Suppressor macrophage (primary cell): ENCODE measurements at regions not wholly inside any gene's neighbourhood (a gene's known extent, or its start where the extent isn't known, plus 50 kb on each side); places are given as distances from the start of the nearest gene placed in this dataset.
"Not testable (repeated sequence)": the region's sequence is repeated elsewhere in the genome, so short reads cannot be mapped to it uniquely, and the experiment has no call there.

Source experiments
- DNase-seq, 4 experiments: peaks; one replicate each; pipeline ENCODE4 v3.0.0-alpha.2; 2020 to 2022

GRCh38 chr1:219432191-219432606 lies 180.7 kb downstream of the ZC3H11B start:
- no peak for DNase-seq

- no peak for DNase-seq
Measured at GRCh38 chr1:219430419-219430818, 182.5 kb downstream of the ZC3H11B start.

- DNase-seq = no peak
Measured at GRCh38 chr1:219428651-219429050, 184.3 kb downstream of the ZC3H11B start.

GRCh38 chr1:219427989-219428388 lies 184.9 kb downstream of the ZC3H11B start:
- DNase-seq = no peak

GRCh38 chr1:219427403-219427802 lies 185.5 kb downstream of the ZC3H11B start:
- no peak for DNase-seq

- peak in 3 of 4 experiments; percentile 8 to 40 (median 38) for DNase-seq
Measured at GRCh38 chr1:219422811-219423598, 189.9 kb downstream of the ZC3H11B start.

GRCh38 chr1:219420913-219421312 lies 192.0 kb downstream of the ZC3H11B start:
- DNase-seq = no peak

- no peak for DNase-seq
Measured at GRCh38 chr1:219419860-219420259, 193.0 kb downstream of the ZC3H11B start.

- no peak for DNase-seq
Measured at GRCh38 chr1:219419065-219419464, 193.8 kb downstream of the ZC3H11B start.

GRCh38 chr1:219417610-219418009 lies 195.3 kb downstream of the ZC3H11B start:
- no peak for DNase-seq

- peak; percentile 62 to 80 (median 78) for DNase-seq
Measured at GRCh38 chr1:219416598-219417238, 196.2 kb downstream of the ZC3H11B start.

- DNase-seq = no peak
Measured at GRCh38 chr1:219415915-219416314, 197.0 kb downstream of the ZC3H11B start.

GRCh38 chr1:219415433-219415832 lies 197.5 kb downstream of the ZC3H11B start:
- DNase-seq = no peak

- no peak for DNase-seq
Measured at GRCh38 chr1:219414250-219414649, 198.7 kb downstream of the ZC3H11B start.

GRCh38 chr1:219413536-219413935 lies 199.4 kb downstream of the ZC3H11B start:
- DNase-seq = no peak

- DNase-seq = no peak
Measured at GRCh38 chr1:219412772-219413171, 200.1 kb downstream of the ZC3H11B start.

GRCh38 chr1:219410721-219411120 lies 202.2 kb downstream of the ZC3H11B start:
- not testable (repeated sequence) for DNase-seq

- no peak for DNase-seq
Measured at GRCh38 chr1:219405531-219406331, 207.2 kb downstream of the ZC3H11B start.

- DNase-seq = no peak
Measured at GRCh38 chr1:219404629-219405028, 208.3 kb downstream of the ZC3H11B start.

- DNase-seq = no peak
Measured at GRCh38 chr1:219402925-219403324, 210.0 kb downstream of the ZC3H11B start.

- DNase-seq = no peak
Measured at GRCh38 chr1:219401724-219402625, 210.9 kb downstream of the ZC3H11B start.

GRCh38 chr1:219399446-219399845 lies 213.5 kb downstream of the ZC3H11B start:
- DNase-seq = no peak
